Panc1 (cell line): ENCODE measurements at regions not wholly inside any gene's neighbourhood (a gene's known extent, or its start where the extent isn't known, plus 50 kb on each side); places are given as distances from the start of the nearest gene placed in this dataset.

Experiments used
- ATAC-seq: fragments of 200-7000 bp; cut with Tn5 transposase; 2 replicates; pipeline ENCODE4 v1.9.1; 2020; ENCODE audit warnings: mild to moderate bottlenecking, moderate library complexity
- BruUV-seq: library from RNA; stranded (reverse); fragments of 400-500 nt; replicated peaks from 2 replicates; lab custom pipeline; 2021; lab: Mats Ljungman, UMichigan
- CTCF ChIA-PET: fragments of 300-600 bp; sonication (Branson Sonifier 250); formaldehyde crosslinking; loops from one replicate; lab custom pipeline; 2022; ENCODE audit warnings: antibody characterized with exemption; lab: Charles Lee
- POLR2A ChIA-PET: fragments of 300-600 bp; sonication (Branson Sonifier 250); formaldehyde crosslinking; loops from one replicate; lab custom pipeline; 2022; ENCODE audit warnings: antibody characterized with exemption; lab: Charles Lee
- DNase-seq: peaks from one replicate; pipeline ENCODE4 v3.0.0-alpha.2; 2010; ENCODE audit warnings: low read depth, low spot score
- H3K27ac ChIP-seq: 2 replicates; pipeline ENCODE4 v1.5.1; 2011; ENCODE audit warnings: mild to moderate bottlenecking, low read length, inconsistent platforms
- H3K27me3 ChIP-seq: fragments of 200-500 bp; sonication (Bioruptor generic); 2 replicates; pipeline ENCODE4 v1.6.0; 2014; ENCODE audit warnings: low read length, inconsistent platforms; ENCODE audit not compliant: control insufficient read depth, insufficient read depth
- H3K36me3 ChIP-seq: fragments of 200-500 bp; sonication (Bioruptor generic); 2 replicates; pipeline ENCODE4 v1.5.1; 2014; ENCODE audit warnings: inconsistent platforms, mild to moderate bottlenecking, low read length, moderate library complexity; ENCODE audit not compliant: control insufficient read depth, insufficient read depth
- H3K4me1 ChIP-seq: 2 replicates; pipeline ENCODE4 v1.5.1; 2011; ENCODE audit warnings: inconsistent platforms, mild to moderate bottlenecking, low read length, moderate library complexity; ENCODE audit not compliant: control insufficient read depth, insufficient read depth
- H3K4me3 ChIP-seq, 2 experiments: 2 replicates each; pipeline ENCODE4 v1.5.1; 2011 to 2012; ENCODE audit warnings: low read depth in 2 of 2, low read length in 2 of 2, mild to moderate bottlenecking in 2 of 2, inconsistent platforms in 1 of 2, moderate library complexity in 1 of 2
- H3K9me3 ChIP-seq: fragments of 200-500 bp; sonication (Bioruptor generic); 2 replicates; pipeline ENCODE4 v1.5.1; 2014; ENCODE audit warnings: low read depth, mild to moderate bottlenecking, inconsistent platforms, low read length, moderate library complexity; ENCODE audit not compliant: control insufficient read depth, insufficient read depth
- CTCF ChIP-seq: fragments of 450-650 bp; IDR thresholded peaks from 2 replicates; pipeline ENCODE4 v1.5.1; 2017; ENCODE audit warnings: mild to moderate bottlenecking
- POLR2AphosphoS5 ChIP-seq: IDR thresholded peaks from 2 replicates; pipeline ENCODE4 v1.6.1; 2012; ENCODE audit warnings: mild to moderate bottlenecking, low read depth, low read length, moderate library complexity
- REST ChIP-seq, 2 experiments: IDR thresholded peaks; 2 replicates each; pipeline ENCODE4 v1.6.1; 2011 to 2012; ENCODE audit warnings: low read depth in 2 of 2, control low read depth in 1 of 2, low read length in 1 of 2, mild to moderate bottlenecking in 1 of 2, moderate library complexity in 1 of 2; ENCODE audit not compliant: insufficient read depth in 1 of 2
- SIN3A ChIP-seq: IDR thresholded peaks from 2 replicates; pipeline ENCODE4 v1.6.1; 2012; ENCODE audit warnings: low read depth, mild to moderate bottlenecking, low read length, moderate library complexity, borderline replicate concordance; ENCODE audit not compliant: insufficient read depth
- TCF7L2 ChIP-seq: IDR thresholded peaks from 2 replicates; pipeline ENCODE4 v1.6.1; 2011; ENCODE audit warnings: mild to moderate bottlenecking, low read depth, low read length, inconsistent platforms
- in situ Hi-C: cut with HindIII; loops from 2 replicates; pipeline ENCODE4 v1.10.0; 2016; ENCODE audit warnings: low sequenced_read_pairs, low pct_unique_long_range_greater_than_20kb
- intact Hi-C: fragments of 100-400 bp; cut with micrococcal nuclease; formaldehyde crosslinking; loops from one replicate; pipeline ENCODE4 v1.10.0; 2022; ENCODE audit not compliant: unreplicated experiment

GRCh38 chr19:28862238-28862637 lies 350.7 kb downstream of the UQCRFS1 start:
- BruUV-seq = no TSS peak

GRCh38 chr19:28859811-28860210 lies 353.1 kb downstream of the UQCRFS1 start:
- ChIA-PET POLR2A (no interaction called here), CTCF (no interaction called here)
- Histone ChIP-seq H3K4me1 (no peaks in the 10 kb centered on the region), H3K4me3 (no peak overlapping the region), H3K36me3 (no peaks in the 10 kb centered on the region), H3K27me3 (peaks cover 8% of the 10 kb centered on the region; the same call in 1 of the 2 replicates), H3K9me3 (no peaks in the 10 kb centered on the region), H3K27ac (no peak overlapping the region)
- intact Hi-C loops (no loop called here), in situ Hi-C loops (no loop called here)
- no peak for ATAC-seq
- TF ChIP-seq SIN3A = no peak
- TF ChIP-seq CTCF = no peak
- DNase-seq = no peak
- BruUV-seq = no TSS peak

More at GRCh38 chr19:28862238-28862637, 350.7 kb downstream of the UQCRFS1 start:
- POLR2A ChIA-PET = no interaction called here
- no peak for ATAC-seq
- Histone ChIP-seq H3K36me3 (no peaks in the 10 kb centered on the region), H3K9me3 (no peaks in the 10 kb centered on the region), H3K4me1 (no peaks in the 10 kb centered on the region), H3K27ac (no peak overlapping the region), H3K27me3 (peaks cover 8% of the 10 kb centered on the region; the same call in 1 of the 2 replicates), H3K4me3 (no peak overlapping the region)
- no peak for TF ChIP-seq POLR2AphosphoS5
- TF ChIP-seq TCF7L2 = no peak
- TF ChIP-seq REST (IDR thresholded peaks at IDR 0.05; ENCODE audit: insufficient read depth in 1 of 2, low read depth in 2 of 2, low read length in 1 of 2) = no peak
- TF ChIP-seq CTCF = no peak
- TF ChIP-seq SIN3A = no peak
- in situ Hi-C loops (no loop called here), intact Hi-C loops (no loop called here)
- CTCF ChIA-PET = no interaction called here
- no peak for DNase-seq
